ENCODE measurements at regions not wholly inside any gene's neighbourhood (a gene's known extent, or its start where the extent isn't known, plus 50 kb on each side); places are given as distances from the start of the nearest gene placed in this dataset.

DNA sequence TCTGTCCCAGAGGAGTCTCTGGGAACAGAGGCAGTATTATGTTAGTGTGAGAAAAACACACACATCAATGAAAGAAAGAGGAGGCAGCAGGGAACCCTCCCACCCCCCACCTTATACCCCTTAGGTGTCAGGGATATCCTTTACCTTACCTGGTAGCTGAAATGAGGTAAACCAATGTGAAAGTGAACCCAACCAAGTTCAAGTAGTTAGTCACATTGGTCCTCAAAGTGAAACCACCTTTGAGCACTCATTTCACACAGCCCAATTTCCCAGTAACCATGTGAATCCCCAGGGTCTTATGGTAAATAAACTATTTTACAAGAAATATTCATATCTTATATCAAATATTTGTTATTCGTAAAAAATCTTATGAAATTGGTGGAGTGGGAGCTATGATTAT, 377.8 kb downstream of the LRATD1 start:
- TF ChIP-seq CTCF (IDR thresholded peaks at IDR 0.05; ENCODE audit: unreplicated experiment in 3 of 3): no peak
- Mint-ChIP-seq H3K27me3 (ENCODE audit: low read depth) (no peaks in the 10 kb centered on the region), H3K27ac (no peak overlapping the region), H3K9me3 (peaks cover 20% of the 10 kb centered on the region), H3K4me3 (no peak overlapping the region), H3K36me3 (ENCODE audit: low read depth) (no peaks in the 10 kb centered on the region), H3K4me1 (no peaks in the 10 kb centered on the region)

GRCh38 chr2:15018814-15019213, 386.3 kb downstream of the LRATD1 start:
- no peaks in the 10 kb centered on the region for H3K27me3 Mint-ChIP-seq (ENCODE audit: low read depth)
- no peak overlapping the region for H3K4me3 Mint-ChIP-seq
- H3K4me1 Mint-ChIP-seq: no peaks in the 10 kb centered on the region
- peaks cover 21% of the 10 kb centered on the region for H3K9me3 Mint-ChIP-seq
- H3K27ac Mint-ChIP-seq: no peak overlapping the region
- TF ChIP-seq CTCF (IDR thresholded peaks at IDR 0.05; ENCODE audit: unreplicated experiment in 3 of 3): no peak
- H3K36me3 Mint-ChIP-seq (ENCODE audit: low read depth): no peaks in the 10 kb centered on the region

GRCh38 chr2:15023221-15023620, 390.7 kb downstream of the LRATD1 start:
- Mint-ChIP-seq H3K4me3 (no peak overlapping the region), H3K36me3 (ENCODE audit: low read depth) (no peaks in the 10 kb centered on the region), H3K27ac (no peak overlapping the region), H3K9me3 (peaks cover 7% of the 10 kb centered on the region), H3K4me1 (no peaks in the 10 kb centered on the region), H3K27me3 (ENCODE audit: low read depth) (no peaks in the 10 kb centered on the region)
- TF ChIP-seq CTCF (IDR thresholded peaks at IDR 0.05; ENCODE audit: unreplicated experiment in 3 of 3): no peak

DNA sequence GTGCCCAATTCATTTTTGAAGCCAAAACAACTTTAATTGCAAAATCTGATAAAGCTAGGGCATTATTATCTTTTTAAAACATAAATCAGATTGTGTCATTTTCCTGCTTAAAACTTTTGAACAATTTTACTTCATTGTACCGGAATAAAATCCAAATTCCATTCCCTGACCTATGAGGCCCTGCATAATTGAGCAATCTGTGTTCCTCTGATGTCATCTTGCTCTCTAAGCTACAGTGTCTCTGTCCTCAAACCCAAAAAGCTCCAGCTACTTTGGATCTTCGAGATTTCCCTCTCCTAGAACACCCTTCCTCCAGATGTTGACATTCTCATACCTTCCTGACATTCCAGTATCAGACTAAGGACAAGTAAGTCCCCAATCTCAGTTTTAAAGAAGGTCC, 395.9 kb downstream of the LRATD1 start:
- Mint-ChIP-seq H3K27ac (no peak overlapping the region), H3K36me3 (ENCODE audit: low read depth) (no peaks in the 10 kb centered on the region), H3K4me3 (no peak overlapping the region), H3K9me3 (peaks cover 4% of the 10 kb centered on the region), H3K4me1 (no peaks in the 10 kb centered on the region), H3K27me3 (ENCODE audit: low read depth) (peaks cover 10% of the 10 kb centered on the region)
- TF ChIP-seq CTCF (IDR thresholded peaks at IDR 0.05; ENCODE audit: unreplicated experiment in 3 of 3): no peak

GRCh38 chr2:15031745-15032240, 399.3 kb downstream of the LRATD1 start:
- no peak overlapping the region for H3K27ac Mint-ChIP-seq
- no peak for TF ChIP-seq CTCF (IDR thresholded peaks at IDR 0.05; ENCODE audit: unreplicated experiment in 3 of 3)
- H3K9me3 Mint-ChIP-seq: no peaks in the 10 kb centered on the region
- no peak overlapping the region for H3K4me3 Mint-ChIP-seq
- no peaks in the 10 kb centered on the region for H3K4me1 Mint-ChIP-seq
- peaks cover 10% of the 10 kb centered on the region for H3K27me3 Mint-ChIP-seq (ENCODE audit: low read depth)
- no peaks in the 10 kb centered on the region for H3K36me3 Mint-ChIP-seq (ENCODE audit: low read depth)

GRCh38 chr2:15034246-15034645, 401.7 kb downstream of the LRATD1 start:
- H3K36me3 Mint-ChIP-seq (ENCODE audit: low read depth): no peaks in the 10 kb centered on the region
- TF ChIP-seq CTCF (IDR thresholded peaks at IDR 0.05; ENCODE audit: unreplicated experiment in 3 of 3): no peak
- no peaks in the 10 kb centered on the region for H3K9me3 Mint-ChIP-seq
- no peak overlapping the region for H3K27ac Mint-ChIP-seq
- H3K4me1 Mint-ChIP-seq: peaks cover 10% of the 10 kb centered on the region
- H3K4me3 Mint-ChIP-seq: no peak overlapping the region
- peaks cover 10% of the 10 kb centered on the region for H3K27me3 Mint-ChIP-seq (ENCODE audit: low read depth)
